ENCODE measurements at regions not wholly inside any gene's neighbourhood (a gene's known extent, or its start where the extent isn't known, plus 50 kb on each side); places are given as distances from the start of the nearest gene placed in this dataset.

DNA sequence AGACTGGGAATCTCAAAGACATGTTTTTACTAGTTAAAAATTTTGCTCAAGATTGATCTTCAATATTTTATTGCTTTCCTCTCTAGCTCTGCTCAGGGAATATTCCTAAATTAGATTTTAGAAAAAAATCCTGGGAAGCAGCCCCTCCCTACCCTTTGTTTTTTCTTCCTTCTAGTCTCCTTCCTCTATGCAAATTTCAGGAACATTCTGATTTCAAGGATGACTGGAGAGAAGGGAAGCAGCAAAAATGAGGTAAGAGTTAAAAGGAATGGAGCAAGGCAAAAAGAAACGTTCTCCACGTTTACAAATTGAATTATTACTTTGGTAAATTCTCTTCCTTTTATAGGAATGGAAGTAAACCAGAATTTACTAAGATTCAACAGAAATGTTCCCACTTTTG lies 493.4 kb upstream of the TUSC1 start:
- Histone ChIP-seq H3K4me3 (ENCODE audit: low read length) (no peak overlapping the region), H3K36me3 (ENCODE audit: control insufficient read depth, insufficient read depth, low read length) (no peaks in the 10 kb centered on the region), H3K4me1 (ENCODE audit: control insufficient read depth, insufficient read depth, low read length) (no peaks in the 10 kb centered on the region), H3K9me3 (ENCODE audit: control insufficient read depth, insufficient read depth, low read length) (peaks cover under 1% of the 10 kb centered on the region), H3K27ac (ENCODE audit: low read length) (no peak overlapping the region), H3K27me3 (ENCODE audit: control insufficient read depth, insufficient read depth, low read length) (no peaks in the 10 kb centered on the region)
- H3K9me3 Mint-ChIP-seq, result peaks cover 8 to 12% of the 10 kb centered on the region in 2 donors
- no CpG with 5 or more reads among the region's 2 CpGs for WGBS (ENCODE audit: insufficient coverage)
- no peak overlapping the region for H3K27ac Mint-ChIP-seq
- ATAC-seq, result no peak
- intact Hi-C loops (cut with micrococcal nuclease), result no loop called here
- no peaks in the 10 kb centered on the region for H3K27me3 Mint-ChIP-seq (ENCODE audit: low read depth in 2 of 2)
- H3K4me3 Mint-ChIP-seq, result no peak overlapping the region
- no peaks in the 10 kb centered on the region for H3K4me1 Mint-ChIP-seq
- peaks cover 6% of the 10 kb centered on the region for H3K36me3 Mint-ChIP-seq
- TF ChIP-seq, protein P1, sequence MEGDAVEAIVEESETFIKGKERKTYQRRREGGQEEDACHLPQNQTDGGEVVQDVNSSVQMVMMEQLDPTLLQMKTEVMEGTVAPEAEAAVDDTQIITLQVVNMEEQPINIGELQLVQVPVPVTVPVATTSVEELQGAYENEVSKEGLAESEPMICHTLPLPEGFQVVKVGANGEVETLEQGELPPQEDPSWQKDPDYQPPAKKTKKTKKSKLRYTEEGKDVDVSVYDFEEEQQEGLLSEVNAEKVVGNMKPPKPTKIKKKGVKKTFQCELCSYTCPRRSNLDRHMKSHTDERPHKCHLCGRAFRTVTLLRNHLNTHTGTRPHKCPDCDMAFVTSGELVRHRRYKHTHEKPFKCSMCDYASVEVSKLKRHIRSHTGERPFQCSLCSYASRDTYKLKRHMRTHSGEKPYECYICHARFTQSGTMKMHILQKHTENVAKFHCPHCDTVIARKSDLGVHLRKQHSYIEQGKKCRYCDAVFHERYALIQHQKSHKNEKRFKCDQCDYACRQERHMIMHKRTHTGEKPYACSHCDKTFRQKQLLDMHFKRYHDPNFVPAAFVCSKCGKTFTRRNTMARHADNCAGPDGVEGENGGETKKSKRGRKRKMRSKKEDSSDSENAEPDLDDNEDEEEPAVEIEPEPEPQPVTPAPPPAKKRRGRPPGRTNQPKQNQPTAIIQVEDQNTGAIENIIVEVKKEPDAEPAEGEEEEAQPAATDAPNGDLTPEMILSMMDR (IDR thresholded peaks at IDR 0.05), result no peak
- DNase-seq, result no peak

DNA sequence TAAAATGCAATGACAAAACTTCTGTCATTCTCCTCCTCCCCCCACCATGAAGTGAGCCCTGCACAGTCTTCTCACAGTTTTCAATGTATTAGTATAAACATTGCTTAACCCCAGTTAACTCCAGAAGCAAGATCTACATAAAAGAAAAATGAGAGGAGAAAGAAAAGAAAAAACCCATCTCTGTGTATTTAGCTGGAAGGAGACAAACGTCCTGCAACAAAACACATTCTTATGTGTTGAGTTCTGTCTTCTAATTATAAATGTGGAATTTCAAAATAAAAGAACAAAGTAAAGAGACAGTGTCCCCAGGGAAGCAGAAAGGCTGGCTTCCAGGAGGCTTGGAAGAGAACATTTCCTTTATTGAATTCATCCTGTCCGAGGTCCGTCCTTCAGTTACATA lies 491.9 kb upstream of the TUSC1 start:
- Mint-ChIP-seq H3K27me3 (ENCODE audit: low read depth in 2 of 2) (no peaks in the 10 kb centered on the region), H3K36me3 (peaks cover 6% of the 10 kb centered on the region), H3K4me3 (no peak overlapping the region), H3K4me1 (no peaks in the 10 kb centered on the region), H3K27ac (no peak overlapping the region), H3K9me3 (peaks cover 8 to 12% of the 10 kb centered on the region in 2 donors)
- WGBS (ENCODE audit: insufficient coverage), result 85% methylated on average over 2 of the region's 3 CpGs
- no peaks in the 10 kb centered on the region for H3K4me1 ChIP-seq (ENCODE audit: control insufficient read depth, insufficient read depth, low read length)
- TF ChIP-seq, protein P1 (IDR thresholded peaks at IDR 0.05), result no peak
- no peaks in the 10 kb centered on the region for H3K27me3 ChIP-seq (ENCODE audit: control insufficient read depth, insufficient read depth, low read length)
- DNase-seq (no peak), ATAC-seq (no peak)
- intact Hi-C loops (cut with micrococcal nuclease), result no loop called here
- no peaks in the 10 kb centered on the region for H3K36me3 ChIP-seq (ENCODE audit: control insufficient read depth, insufficient read depth, low read length)
- no peak overlapping the region for H3K27ac ChIP-seq (ENCODE audit: low read length)
- no peak overlapping the region for H3K4me3 ChIP-seq (ENCODE audit: low read length)
- H3K9me3 ChIP-seq (ENCODE audit: control insufficient read depth, insufficient read depth, low read length), result no peaks in the 10 kb centered on the region

DNA sequence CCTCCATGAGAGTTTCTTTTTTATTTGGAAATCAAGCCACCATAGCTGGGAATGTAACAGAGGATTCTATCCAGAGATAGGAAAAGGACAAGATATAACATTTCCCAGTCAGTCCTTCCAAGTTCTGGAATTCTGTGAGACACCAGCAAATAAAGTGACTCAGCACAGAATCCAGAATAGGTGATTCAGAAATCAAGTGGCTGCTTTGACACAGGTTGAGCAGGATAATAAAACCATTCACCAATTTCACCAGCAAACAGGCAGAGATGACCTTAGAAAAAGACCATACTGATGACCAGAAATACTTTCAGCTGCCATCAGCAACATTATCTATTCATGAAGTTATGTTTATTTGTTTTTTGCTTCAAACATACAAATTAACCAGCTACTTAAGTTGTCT lies 491.5 kb upstream of the TUSC1 start:
- H3K4me1 Mint-ChIP-seq, result no peaks in the 10 kb centered on the region
- Histone ChIP-seq H3K27me3 (ENCODE audit: control insufficient read depth, insufficient read depth, low read length) (no peaks in the 10 kb centered on the region), H3K36me3 (ENCODE audit: control insufficient read depth, insufficient read depth, low read length) (no peaks in the 10 kb centered on the region), H3K4me3 (ENCODE audit: low read length) (no peak overlapping the region), H3K27ac (ENCODE audit: low read length) (no peak overlapping the region), H3K9me3 (ENCODE audit: control insufficient read depth, insufficient read depth, low read length) (no peaks in the 10 kb centered on the region), H3K4me1 (ENCODE audit: control insufficient read depth, insufficient read depth, low read length) (no peaks in the 10 kb centered on the region)
- peaks cover 8 to 12% of the 10 kb centered on the region in 2 donors for H3K9me3 Mint-ChIP-seq
- no peak overlapping the region for H3K27ac Mint-ChIP-seq
- DNase-seq (no peak), ATAC-seq (no peak)
- H3K27me3 Mint-ChIP-seq (ENCODE audit: low read depth in 2 of 2), result no peaks in the 10 kb centered on the region
- no peak overlapping the region for H3K4me3 Mint-ChIP-seq
- peaks cover 6% of the 10 kb centered on the region for H3K36me3 Mint-ChIP-seq
- TF ChIP-seq, protein P1 (IDR thresholded peaks at IDR 0.05), result no peak
- intact Hi-C loops (cut with micrococcal nuclease), result no loop called here

DNA sequence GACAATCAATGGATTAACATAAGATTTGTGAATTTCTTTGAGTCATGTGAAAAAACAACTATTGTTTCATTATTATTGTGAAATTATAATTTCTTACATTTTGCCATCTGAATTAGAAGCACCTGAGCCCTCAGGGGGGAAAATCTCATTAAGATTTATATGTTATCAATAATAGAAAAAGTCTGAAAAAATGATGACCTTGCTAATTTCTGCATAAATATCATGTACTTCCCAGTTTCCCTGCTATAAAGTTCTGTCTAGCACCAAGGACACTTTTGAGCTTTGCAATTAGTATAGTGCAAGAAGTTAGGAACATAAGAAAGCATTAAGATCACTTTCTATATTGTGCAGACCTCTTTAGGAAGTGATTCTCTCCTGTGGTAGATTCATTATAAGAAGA lies 488.3 kb upstream of the TUSC1 start:
- ATAC-seq, result no peak
- Mint-ChIP-seq H3K27me3 (ENCODE audit: low read depth in 2 of 2) (no peaks in the 10 kb centered on the region), H3K9me3 (peaks cover 5 to 8% of the 10 kb centered on the region in 2 donors), H3K36me3 (peaks cover 6% of the 10 kb centered on the region), H3K27ac (no peak overlapping the region), H3K4me3 (no peak overlapping the region), H3K4me1 (no peaks in the 10 kb centered on the region)
- H3K36me3 ChIP-seq (ENCODE audit: control insufficient read depth, insufficient read depth, low read length), result no peaks in the 10 kb centered on the region
- intact Hi-C loops (cut with micrococcal nuclease), result no loop called here
- H3K4me3 ChIP-seq (ENCODE audit: low read length), result no peak overlapping the region
- H3K9me3 ChIP-seq (ENCODE audit: control insufficient read depth, insufficient read depth, low read length), result peaks cover 3% of the 10 kb centered on the region
- no peak overlapping the region for H3K27ac ChIP-seq (ENCODE audit: low read length)
- no peaks in the 10 kb centered on the region for H3K4me1 ChIP-seq (ENCODE audit: control insufficient read depth, insufficient read depth, low read length)
- no peak for DNase-seq
- TF ChIP-seq, protein P1 (IDR thresholded peaks at IDR 0.05), result no peak
- no peaks in the 10 kb centered on the region for H3K27me3 ChIP-seq (ENCODE audit: control insufficient read depth, insufficient read depth, low read length)

Measured in natural killer cell (primary cell).